Upper lobe of right lung (tissue), 1 donor: ENCODE measurements at regions not wholly inside any gene's neighbourhood (a gene's known extent, or its start where the extent isn't known, plus 50 kb on each side); places are given as distances from the start of the nearest gene placed in this dataset.
"Not testable (repeated sequence)": the region's sequence is repeated elsewhere in the genome, so short reads cannot be mapped to it uniquely, and the experiment has no call there.

Experiments used
- ATAC-seq: fragments of 200-7000 bp; cut with Tn5 transposase; one replicate; pipeline ENCODE4 v1.9.1; 2020; ENCODE audit warnings: mild to moderate bottlenecking, moderate library complexity
- DNase-seq: peaks from one replicate; pipeline ENCODE4 v3.0.0-alpha.2; 2020
- H3K27ac ChIP-seq: fragments of 200-600 bp; one replicate; pipeline ENCODE4 v1.8.0; 2022
- H3K27me3 ChIP-seq: fragments of 200-600 bp; one replicate; pipeline ENCODE4 v1.8.0; 2022; ENCODE audit warnings: mild to moderate bottlenecking
- H3K36me3 ChIP-seq: fragments of 200-600 bp; one replicate; pipeline ENCODE4 v1.8.0; 2022
- H3K4me1 ChIP-seq: fragments of 200-600 bp; one replicate; pipeline ENCODE4 v1.8.0; 2022
- H3K4me3 ChIP-seq: fragments of 200-600 bp; one replicate; pipeline ENCODE4 v1.8.0; 2022; ENCODE audit warnings: mild to moderate bottlenecking
- H3K9me3 ChIP-seq: fragments of 200-600 bp; one replicate; pipeline ENCODE4 v1.8.0; 2022
- intact Hi-C: fragments of 100-400 bp; cut with DNase I; formaldehyde crosslinking; loops from one replicate; pipeline ENCODE4 v1.11.0; 2022
- TF ChIP-seq, protein P1 (sequence below): fragments of 200-600 bp; IDR thresholded peaks from one replicate; pipeline ENCODE4 v1.8.0; 2022; ENCODE audit warnings: antibody characterized with exemption
- donor health status: DM: no; HTN: yes; CAD: no; lungs with severe emphysema.

DNA sequence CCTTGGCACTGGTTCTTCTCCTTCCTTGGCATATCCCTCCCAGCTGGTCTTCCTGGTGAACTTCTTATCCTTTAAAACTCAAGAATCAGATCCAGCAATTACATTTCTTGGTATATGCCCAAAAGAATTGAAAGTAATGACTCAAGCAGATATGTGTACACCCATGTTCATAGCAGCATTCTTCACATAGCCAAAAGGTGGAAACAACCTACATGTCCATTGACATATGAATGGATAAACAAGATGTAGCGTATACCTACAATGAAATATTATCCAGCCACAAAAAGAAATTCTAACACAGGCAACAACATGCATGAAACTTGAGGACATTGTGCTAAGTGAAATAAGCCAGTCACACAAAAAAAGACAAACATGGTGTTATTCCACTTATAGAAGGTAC, 103.7 kb upstream of the NT5E start:
- no peak for ATAC-seq
- H3K4me3 ChIP-seq = no peak overlapping the region
- no peaks in the 10 kb centered on the region for H3K27me3 ChIP-seq
- TF ChIP-seq, protein P1, sequence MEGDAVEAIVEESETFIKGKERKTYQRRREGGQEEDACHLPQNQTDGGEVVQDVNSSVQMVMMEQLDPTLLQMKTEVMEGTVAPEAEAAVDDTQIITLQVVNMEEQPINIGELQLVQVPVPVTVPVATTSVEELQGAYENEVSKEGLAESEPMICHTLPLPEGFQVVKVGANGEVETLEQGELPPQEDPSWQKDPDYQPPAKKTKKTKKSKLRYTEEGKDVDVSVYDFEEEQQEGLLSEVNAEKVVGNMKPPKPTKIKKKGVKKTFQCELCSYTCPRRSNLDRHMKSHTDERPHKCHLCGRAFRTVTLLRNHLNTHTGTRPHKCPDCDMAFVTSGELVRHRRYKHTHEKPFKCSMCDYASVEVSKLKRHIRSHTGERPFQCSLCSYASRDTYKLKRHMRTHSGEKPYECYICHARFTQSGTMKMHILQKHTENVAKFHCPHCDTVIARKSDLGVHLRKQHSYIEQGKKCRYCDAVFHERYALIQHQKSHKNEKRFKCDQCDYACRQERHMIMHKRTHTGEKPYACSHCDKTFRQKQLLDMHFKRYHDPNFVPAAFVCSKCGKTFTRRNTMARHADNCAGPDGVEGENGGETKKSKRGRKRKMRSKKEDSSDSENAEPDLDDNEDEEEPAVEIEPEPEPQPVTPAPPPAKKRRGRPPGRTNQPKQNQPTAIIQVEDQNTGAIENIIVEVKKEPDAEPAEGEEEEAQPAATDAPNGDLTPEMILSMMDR = no peak
- H3K9me3 ChIP-seq = no peaks in the 10 kb centered on the region
- intact Hi-C loops = no loop called here
- H3K27ac ChIP-seq = no peak overlapping the region
- no peak for DNase-seq
- H3K4me1 ChIP-seq = peaks cover 4% of the 10 kb centered on the region
- H3K36me3 ChIP-seq = no peaks in the 10 kb centered on the region

DNA sequence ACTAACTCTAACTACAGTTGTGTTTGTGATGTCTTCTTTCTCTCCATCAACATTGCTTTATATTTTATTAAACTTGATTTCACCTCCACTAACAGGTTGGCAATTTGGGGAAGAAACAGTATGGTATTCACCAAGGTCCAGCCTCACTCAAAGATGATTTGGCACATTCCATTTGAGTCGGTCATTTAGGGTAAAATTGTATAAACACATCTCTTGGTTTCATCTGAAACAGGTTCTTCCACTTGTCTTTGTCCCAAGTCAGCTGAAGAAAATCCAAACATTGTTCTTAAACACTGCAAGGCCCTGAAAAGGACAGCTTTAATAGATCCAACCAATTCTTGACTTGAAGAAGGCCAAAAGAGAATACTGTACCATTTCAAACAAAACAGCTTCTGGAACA, 104.9 kb upstream of the NT5E start:
- Histone ChIP-seq H3K27ac (no peak overlapping the region), H3K4me1 (peaks cover 4% of the 10 kb centered on the region), H3K27me3 (no peaks in the 10 kb centered on the region), H3K36me3 (no peaks in the 10 kb centered on the region), H3K4me3 (no peak overlapping the region), H3K9me3 (no peaks in the 10 kb centered on the region)
- TF ChIP-seq, protein P1 = no peak
- DNase-seq (no peak), ATAC-seq (peak; percentile 64)
- intact Hi-C loops = no loop called here

DNA sequence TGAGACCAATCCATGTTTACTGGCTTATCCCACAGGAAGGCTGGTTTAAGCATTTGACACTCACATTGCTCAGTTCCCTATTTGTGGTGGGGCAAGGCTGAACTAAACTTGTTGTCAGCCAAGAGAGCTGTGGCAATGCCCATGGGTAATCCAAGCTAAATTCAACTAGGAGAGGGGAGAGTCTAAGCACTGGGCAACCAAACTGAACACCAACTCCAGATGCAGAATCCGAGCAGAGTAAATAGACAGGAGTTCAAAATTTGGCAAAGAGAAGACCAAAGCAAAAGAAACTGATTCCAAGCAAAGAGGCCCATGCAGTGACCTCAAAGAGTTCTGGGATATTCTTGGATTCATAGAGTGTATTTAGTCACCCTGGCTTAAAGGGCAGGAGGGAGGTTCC, 106.5 kb upstream of the NT5E start:
- H3K9me3 ChIP-seq = no peaks in the 10 kb centered on the region
- ATAC-seq (no peak), DNase-seq (no peak)
- intact Hi-C loops = no loop called here
- H3K36me3 ChIP-seq = no peaks in the 10 kb centered on the region
- no peak overlapping the region for H3K27ac ChIP-seq
- H3K4me3 ChIP-seq = no peak overlapping the region
- peaks cover 4% of the 10 kb centered on the region for H3K4me1 ChIP-seq
- TF ChIP-seq, protein P1 = no peak
- H3K27me3 ChIP-seq = no peaks in the 10 kb centered on the region

DNA sequence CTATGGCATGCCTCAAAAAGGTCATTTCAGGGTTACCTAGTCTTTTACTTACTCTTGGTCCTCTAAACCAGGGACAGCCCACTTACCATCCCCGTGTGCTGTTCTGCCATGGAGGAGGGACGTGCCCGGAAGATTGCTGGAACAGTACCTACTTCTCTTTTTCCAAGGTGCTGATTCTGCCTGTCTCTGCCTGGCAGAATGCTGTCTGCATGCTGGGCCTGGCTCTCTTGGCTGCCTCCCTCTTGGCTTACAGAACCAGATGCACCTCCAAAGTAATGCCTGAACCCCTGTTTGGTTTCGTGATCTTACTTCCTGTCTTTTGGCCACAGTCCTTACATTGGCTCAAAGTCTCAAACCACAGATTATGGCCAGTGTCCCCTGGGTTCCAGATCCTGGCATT, 120.7 kb upstream of the NT5E start:
- Histone ChIP-seq H3K27ac (no peak overlapping the region), H3K9me3 (no peaks in the 10 kb centered on the region), H3K4me1 (no peaks in the 10 kb centered on the region), H3K36me3 (no peaks in the 10 kb centered on the region), H3K4me3 (no peak overlapping the region), H3K27me3 (no peaks in the 10 kb centered on the region)
- no peak for DNase-seq
- ATAC-seq = no peak
- TF ChIP-seq, protein P1 = no peak
- intact Hi-C loops = no loop called here

DNA sequence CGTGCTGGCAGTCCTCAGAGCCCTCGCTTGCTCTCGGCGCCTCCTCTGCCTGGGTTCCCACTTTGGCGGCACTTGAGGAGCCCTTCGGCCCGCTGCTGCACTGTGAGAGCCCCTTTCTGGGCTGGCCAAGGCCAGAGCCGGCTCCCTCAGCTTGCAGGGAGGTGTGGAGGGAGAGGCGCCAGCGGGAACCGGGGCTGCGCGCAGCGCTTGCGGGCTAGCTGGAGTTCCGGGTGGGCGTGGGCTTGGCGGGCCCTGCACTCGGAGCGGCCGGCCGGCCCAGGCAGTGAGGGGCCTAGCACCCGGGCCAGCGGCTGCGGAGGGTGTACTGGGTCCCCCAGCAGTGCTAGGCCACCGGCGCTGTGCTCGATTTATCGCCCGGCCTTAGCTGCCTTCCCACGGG, 124.1 kb upstream of the NT5E start:
- H3K4me1 ChIP-seq, DNase-seq, H3K9me3 ChIP-seq, H3K27ac ChIP-seq, H3K27me3 ChIP-seq, ATAC-seq, H3K4me3 ChIP-seq, H3K36me3 ChIP-seq, intact Hi-C loops: not testable (repeated sequence)

DNA sequence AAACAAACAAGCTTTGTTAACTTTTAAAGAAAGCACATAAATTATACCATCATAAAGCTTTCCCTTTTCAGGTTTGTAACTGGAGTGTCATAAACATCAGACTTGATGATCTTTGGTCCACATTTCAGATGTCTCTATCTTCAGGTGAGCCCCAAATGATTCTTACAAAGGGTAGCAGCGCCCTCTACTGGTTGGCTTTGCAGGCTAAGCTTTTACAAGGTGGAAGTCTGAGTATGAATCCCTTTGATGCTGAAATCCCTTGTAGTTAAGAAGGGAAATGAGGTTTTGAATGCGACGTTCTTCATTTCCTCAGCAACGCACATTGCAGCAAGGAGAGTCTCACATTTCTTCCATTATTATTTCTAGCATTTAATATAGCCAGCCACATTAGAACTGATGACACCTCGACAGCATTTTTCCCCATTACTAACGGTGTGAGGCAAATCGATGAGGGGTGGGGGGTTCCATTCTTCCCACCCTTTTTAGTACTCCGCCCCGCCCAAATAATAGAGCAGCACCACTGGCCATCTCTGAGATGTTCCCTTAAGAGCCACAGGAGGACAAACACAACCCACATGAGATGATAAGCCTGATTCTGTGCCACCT, 126.3 kb upstream of the NT5E start:
- ATAC-seq (peak; percentile 84), DNase-seq (no peak)
- Histone ChIP-seq H3K36me3 (no peaks in the 10 kb centered on the region), H3K9me3 (no peaks in the 10 kb centered on the region), H3K27me3 (no peaks in the 10 kb centered on the region), H3K4me1 (no peaks in the 10 kb centered on the region), H3K4me3 (no peak overlapping the region), H3K27ac (no peak overlapping the region)
- intact Hi-C loops = no loop called here
- TF ChIP-seq, protein P1 = peak; percentile 81
